ENCODE measurements at regions not wholly inside any gene's neighbourhood (a gene's known extent, or its start where the extent isn't known, plus 50 kb on each side); places are given as distances from the start of the nearest gene placed in this dataset.

DNA sequence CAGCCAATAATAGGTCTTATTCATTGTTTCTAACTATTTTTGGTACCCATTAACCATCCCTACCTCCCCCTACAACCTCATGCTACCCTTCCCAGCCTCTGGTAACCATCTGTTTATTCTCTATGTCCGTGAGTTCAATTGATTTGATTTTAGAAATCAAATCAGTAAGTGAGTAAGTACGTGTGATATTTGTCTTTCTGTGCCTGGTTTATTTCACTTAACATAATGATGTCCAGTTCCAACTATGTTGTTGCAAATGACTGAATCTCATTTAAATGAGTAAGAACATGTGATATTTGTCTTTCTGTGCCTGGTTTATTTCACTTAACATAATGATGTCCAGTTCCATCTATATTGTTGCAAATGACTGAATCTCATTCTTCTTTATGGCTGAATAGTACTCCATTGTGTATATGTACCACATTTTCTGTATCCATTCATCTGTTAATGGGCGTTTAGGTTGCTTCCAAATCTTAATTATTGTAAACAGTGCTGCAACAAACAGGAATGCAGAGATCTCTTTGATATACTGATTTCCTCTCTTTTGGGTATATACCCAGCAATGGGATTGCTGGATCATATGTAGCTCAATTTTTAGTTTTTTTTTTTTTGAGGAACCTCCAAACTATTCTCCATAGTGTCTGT is 49.7 kb upstream of the BICC1 start:
- TF ChIP-seq POLR2A (IDR thresholded peaks at IDR 0.05), result no peak
- TF ChIP-seq, protein P1, sequence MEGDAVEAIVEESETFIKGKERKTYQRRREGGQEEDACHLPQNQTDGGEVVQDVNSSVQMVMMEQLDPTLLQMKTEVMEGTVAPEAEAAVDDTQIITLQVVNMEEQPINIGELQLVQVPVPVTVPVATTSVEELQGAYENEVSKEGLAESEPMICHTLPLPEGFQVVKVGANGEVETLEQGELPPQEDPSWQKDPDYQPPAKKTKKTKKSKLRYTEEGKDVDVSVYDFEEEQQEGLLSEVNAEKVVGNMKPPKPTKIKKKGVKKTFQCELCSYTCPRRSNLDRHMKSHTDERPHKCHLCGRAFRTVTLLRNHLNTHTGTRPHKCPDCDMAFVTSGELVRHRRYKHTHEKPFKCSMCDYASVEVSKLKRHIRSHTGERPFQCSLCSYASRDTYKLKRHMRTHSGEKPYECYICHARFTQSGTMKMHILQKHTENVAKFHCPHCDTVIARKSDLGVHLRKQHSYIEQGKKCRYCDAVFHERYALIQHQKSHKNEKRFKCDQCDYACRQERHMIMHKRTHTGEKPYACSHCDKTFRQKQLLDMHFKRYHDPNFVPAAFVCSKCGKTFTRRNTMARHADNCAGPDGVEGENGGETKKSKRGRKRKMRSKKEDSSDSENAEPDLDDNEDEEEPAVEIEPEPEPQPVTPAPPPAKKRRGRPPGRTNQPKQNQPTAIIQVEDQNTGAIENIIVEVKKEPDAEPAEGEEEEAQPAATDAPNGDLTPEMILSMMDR (IDR thresholded peaks at IDR 0.05 in 4 of 5, conservative IDR thresholded peaks at IDR 0.05 in 1 of 5), result no peak
